ENCODE measurements at regions not wholly inside any gene's neighbourhood (a gene's known extent, or its start where the extent isn't known, plus 50 kb on each side); places are given as distances from the start of the nearest gene placed in this dataset.
"Not testable (repeated sequence)": the region's sequence is repeated elsewhere in the genome, so short reads cannot be mapped to it uniquely, and the experiment has no call there.

GRCh38 chr14:76282581-76282980 lies 93.4 kb upstream of the ESRRB start:
- H3K36me3 ChIP-seq (ENCODE audit: control insufficient read depth in 2 of 2, insufficient read depth in 2 of 2, low read length in 2 of 2): no peaks in the 10 kb centered on the region
- no peaks in the 10 kb centered on the region for H3K4me1 ChIP-seq (ENCODE audit: control insufficient read depth, insufficient read depth, low read length)
- no peak overlapping the region for H3K27ac ChIP-seq (ENCODE audit: low read length)

GRCh38 chr14:76287063-76287462 lies 88.9 kb upstream of the ESRRB start:
- Histone ChIP-seq H3K36me3 (ENCODE audit: control insufficient read depth in 2 of 2, insufficient read depth in 2 of 2, low read length in 2 of 2) (no peaks in the 10 kb centered on the region), H3K27me3 (ENCODE audit: control insufficient read depth in 1 of 2, insufficient read depth in 2 of 2, low read length in 2 of 2) (no peaks in the 10 kb centered on the region), H3K27ac (ENCODE audit: low read length) (no peak overlapping the region), H3K9me3 (ENCODE audit: control insufficient read depth in 2 of 2, low read length in 2 of 2) (no peaks in the 10 kb centered on the region), H3K4me1 (ENCODE audit: control insufficient read depth, insufficient read depth, low read length) (no peaks in the 10 kb centered on the region), H3K9ac (ENCODE audit: low read length in 2 of 2) (no peak overlapping the region), H3K4me3 (ENCODE audit: low read length in 2 of 2) (no peak overlapping the region)

More at GRCh38 chr14:76282581-76282980, 93.4 kb upstream of the ESRRB start:
- H3K4me3 ChIP-seq (ENCODE audit: low read length in 2 of 2): no peak overlapping the region
- no peak overlapping the region for H3K9ac ChIP-seq (ENCODE audit: low read length in 2 of 2)
- H3K9me3 ChIP-seq (ENCODE audit: control insufficient read depth in 2 of 2, low read length in 2 of 2): no peaks in the 10 kb centered on the region
- H3K27me3 ChIP-seq (ENCODE audit: control insufficient read depth in 1 of 2, insufficient read depth in 2 of 2, low read length in 2 of 2): peaks cover 0 to 2% of the 10 kb centered on the region in 2 donors

- no peak overlapping the region for H3K9ac ChIP-seq (ENCODE audit: low read length in 2 of 2)
- H3K4me1 ChIP-seq (ENCODE audit: control insufficient read depth, insufficient read depth, low read length): no peaks in the 10 kb centered on the region
- H3K4me3 ChIP-seq (ENCODE audit: low read length in 2 of 2): no peak overlapping the region
- H3K36me3 ChIP-seq (ENCODE audit: control insufficient read depth in 2 of 2, insufficient read depth in 2 of 2, low read length in 2 of 2): no peaks in the 10 kb centered on the region
- H3K27ac ChIP-seq (ENCODE audit: low read length): no peak overlapping the region
- H3K27me3 ChIP-seq (ENCODE audit: control insufficient read depth in 1 of 2, insufficient read depth in 2 of 2, low read length in 2 of 2): no peaks in the 10 kb centered on the region
- no peaks in the 10 kb centered on the region for H3K9me3 ChIP-seq (ENCODE audit: control insufficient read depth in 2 of 2, low read length in 2 of 2)
Observed at GRCh38 chr14:76289276-76289675, 86.7 kb upstream of the ESRRB start.

GRCh38 chr14:76292561-76292960 lies 83.4 kb upstream of the ESRRB start:
- Histone ChIP-seq H3K9me3 (ENCODE audit: control insufficient read depth in 2 of 2, low read length in 2 of 2) (no peaks in the 10 kb centered on the region), H3K4me3 (ENCODE audit: low read length in 2 of 2) (no peak overlapping the region), H3K27ac (ENCODE audit: low read length) (no peak overlapping the region), H3K27me3 (ENCODE audit: control insufficient read depth in 1 of 2, insufficient read depth in 2 of 2, low read length in 2 of 2) (peaks cover 0 to 2% of the 10 kb centered on the region in 2 donors), H3K36me3 (ENCODE audit: control insufficient read depth in 2 of 2, insufficient read depth in 2 of 2, low read length in 2 of 2) (no peaks in the 10 kb centered on the region), H3K9ac (ENCODE audit: low read length in 2 of 2) (no peak overlapping the region), H3K4me1 (ENCODE audit: control insufficient read depth, insufficient read depth, low read length) (no peaks in the 10 kb centered on the region)

- H3K4me1 ChIP-seq (ENCODE audit: control insufficient read depth, insufficient read depth, low read length): no peaks in the 10 kb centered on the region
- no peaks in the 10 kb centered on the region for H3K9me3 ChIP-seq (ENCODE audit: control insufficient read depth in 2 of 2, low read length in 2 of 2)
- H3K27me3 ChIP-seq (ENCODE audit: control insufficient read depth in 1 of 2, insufficient read depth in 2 of 2, low read length in 2 of 2): peaks cover 0 to 2% of the 10 kb centered on the region in 2 donors
- H3K4me3 ChIP-seq (ENCODE audit: low read length in 2 of 2): no peak overlapping the region
- H3K9ac ChIP-seq (ENCODE audit: low read length in 2 of 2): no peak overlapping the region
- H3K27ac ChIP-seq (ENCODE audit: low read length): no peak overlapping the region
- no peaks in the 10 kb centered on the region for H3K36me3 ChIP-seq (ENCODE audit: control insufficient read depth in 2 of 2, insufficient read depth in 2 of 2, low read length in 2 of 2)
Observed at GRCh38 chr14:76293221-76293620, 82.7 kb upstream of the ESRRB start.

- Histone ChIP-seq H3K9ac (ENCODE audit: low read length in 2 of 2) (no peak overlapping the region), H3K36me3 (ENCODE audit: control insufficient read depth in 2 of 2, insufficient read depth in 2 of 2, low read length in 2 of 2) (no peaks in the 10 kb centered on the region), H3K4me1 (ENCODE audit: control insufficient read depth, insufficient read depth, low read length) (no peaks in the 10 kb centered on the region), H3K4me3 (ENCODE audit: low read length in 2 of 2) (no peak overlapping the region), H3K27me3 (ENCODE audit: control insufficient read depth in 1 of 2, insufficient read depth in 2 of 2, low read length in 2 of 2) (peaks cover 0 to 2% of the 10 kb centered on the region in 2 donors), H3K27ac (ENCODE audit: low read length) (no peak overlapping the region), H3K9me3 (ENCODE audit: control insufficient read depth in 2 of 2, low read length in 2 of 2) (no peaks in the 10 kb centered on the region)
Observed at GRCh38 chr14:76293923-76294322, 82.0 kb upstream of the ESRRB start.

- H3K36me3 ChIP-seq (ENCODE audit: control insufficient read depth in 2 of 2, insufficient read depth in 2 of 2, low read length in 2 of 2): no peaks in the 10 kb centered on the region
- H3K4me1 ChIP-seq (ENCODE audit: control insufficient read depth, insufficient read depth, low read length): no peaks in the 10 kb centered on the region
- H3K4me3 ChIP-seq (ENCODE audit: low read length in 2 of 2): no peak overlapping the region
- H3K9ac ChIP-seq (ENCODE audit: low read length in 2 of 2): no peak overlapping the region
- H3K27me3 ChIP-seq (ENCODE audit: control insufficient read depth in 1 of 2, insufficient read depth in 2 of 2, low read length in 2 of 2): peaks cover 0 to 2% of the 10 kb centered on the region in 2 donors
- no peaks in the 10 kb centered on the region for H3K9me3 ChIP-seq (ENCODE audit: control insufficient read depth in 2 of 2, low read length in 2 of 2)
- no peak overlapping the region for H3K27ac ChIP-seq (ENCODE audit: low read length)
Observed at GRCh38 chr14:76294876-76295275, 81.1 kb upstream of the ESRRB start.

GRCh38 chr14:76298896-76299295 lies 77.0 kb upstream of the ESRRB start:
- Histone ChIP-seq H3K4me3 (ENCODE audit: low read length in 2 of 2) (no peak overlapping the region), H3K9me3 (ENCODE audit: control insufficient read depth in 2 of 2, low read length in 2 of 2) (no peaks in the 10 kb centered on the region), H3K36me3 (ENCODE audit: control insufficient read depth in 2 of 2, insufficient read depth in 2 of 2, low read length in 2 of 2) (no peaks in the 10 kb centered on the region), H3K4me1 (ENCODE audit: control insufficient read depth, insufficient read depth, low read length) (no peaks in the 10 kb centered on the region), H3K27me3 (ENCODE audit: control insufficient read depth in 1 of 2, insufficient read depth in 2 of 2, low read length in 2 of 2) (peaks cover 0 to 2% of the 10 kb centered on the region in 2 donors), H3K9ac (ENCODE audit: low read length in 2 of 2) (no peak overlapping the region), H3K27ac (ENCODE audit: low read length) (no peak overlapping the region)

GRCh38 chr14:76303188-76303587 lies 72.7 kb upstream of the ESRRB start:
- H3K36me3 ChIP-seq (ENCODE audit: control insufficient read depth in 2 of 2, insufficient read depth in 2 of 2, low read length in 2 of 2); H3K9me3 ChIP-seq (ENCODE audit: control insufficient read depth in 2 of 2, low read length in 2 of 2); H3K9ac ChIP-seq (ENCODE audit: low read length in 2 of 2); H3K27me3 ChIP-seq (ENCODE audit: control insufficient read depth in 1 of 2, insufficient read depth in 2 of 2, low read length in 2 of 2); H3K27ac ChIP-seq (ENCODE audit: low read length); H3K4me1 ChIP-seq (ENCODE audit: control insufficient read depth, insufficient read depth, low read length); H3K4me3 ChIP-seq (ENCODE audit: low read length in 2 of 2): not testable (repeated sequence)

- Histone ChIP-seq H3K4me3 (ENCODE audit: low read length in 2 of 2) (no peak overlapping the region), H3K36me3 (ENCODE audit: control insufficient read depth in 2 of 2, insufficient read depth in 2 of 2, low read length in 2 of 2) (no peaks in the 10 kb centered on the region), H3K9me3 (ENCODE audit: control insufficient read depth in 2 of 2, low read length in 2 of 2) (no peaks in the 10 kb centered on the region), H3K27me3 (ENCODE audit: control insufficient read depth in 1 of 2, insufficient read depth in 2 of 2, low read length in 2 of 2) (peaks cover 0 to 5% of the 10 kb centered on the region in 2 donors), H3K9ac (ENCODE audit: low read length in 2 of 2) (no peak overlapping the region), H3K27ac (ENCODE audit: low read length) (no peak overlapping the region), H3K4me1 (ENCODE audit: control insufficient read depth, insufficient read depth, low read length) (no peaks in the 10 kb centered on the region)
Observed at GRCh38 chr14:76304536-76305267, 71.2 kb upstream of the ESRRB start.

- H3K27ac ChIP-seq (ENCODE audit: low read length): no peak overlapping the region
- H3K4me1 ChIP-seq (ENCODE audit: control insufficient read depth, insufficient read depth, low read length): peaks cover 2% of the 10 kb centered on the region
- peaks cover 0 to 5% of the 10 kb centered on the region in 2 donors for H3K27me3 ChIP-seq (ENCODE audit: control insufficient read depth in 1 of 2, insufficient read depth in 2 of 2, low read length in 2 of 2)
- no peaks in the 10 kb centered on the region for H3K9me3 ChIP-seq (ENCODE audit: control insufficient read depth in 2 of 2, low read length in 2 of 2)
- no peaks in the 10 kb centered on the region for H3K36me3 ChIP-seq (ENCODE audit: control insufficient read depth in 2 of 2, insufficient read depth in 2 of 2, low read length in 2 of 2)
- no peak overlapping the region for H3K9ac ChIP-seq (ENCODE audit: low read length in 2 of 2)
- no peak overlapping the region for H3K4me3 ChIP-seq (ENCODE audit: low read length in 2 of 2)
Observed at GRCh38 chr14:76305268-76305826, 70.6 kb upstream of the ESRRB start.

Measured in stomach smooth muscle (tissue), 2 donors.